CD1c-positive myeloid dendritic cell (primary cell): ENCODE measurements at regions not wholly inside any gene's neighbourhood (a gene's known extent, or its start where the extent isn't known, plus 50 kb on each side); places are given as distances from the start of the nearest gene placed in this dataset.

Experiments used
- DNase-seq: peaks from one replicate; pipeline ENCODE4 v3.0.0-alpha.2; 2016; ENCODE audit errors: extremely low spot score

DNA sequence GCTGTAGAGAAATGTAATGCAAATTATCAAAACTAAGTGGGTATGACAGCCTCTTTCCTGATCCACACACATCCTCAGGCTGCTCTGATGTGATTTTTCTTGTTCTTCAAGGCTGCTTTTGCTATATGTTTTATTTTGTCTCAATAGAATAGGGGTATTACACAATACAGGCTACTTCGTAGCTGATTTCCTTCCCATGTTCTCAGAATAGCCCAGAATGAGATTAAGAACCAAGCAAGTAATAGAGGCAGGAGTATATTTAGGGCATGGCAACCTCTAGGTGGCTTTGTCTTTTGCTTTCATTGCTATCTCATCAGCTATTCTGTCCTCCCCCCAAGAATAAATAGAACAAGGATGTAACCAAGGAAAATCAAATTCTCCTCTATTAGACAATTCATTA lies 241.8 kb downstream of the ALDH8A1 start:
- DNase-seq = no peak

DNA sequence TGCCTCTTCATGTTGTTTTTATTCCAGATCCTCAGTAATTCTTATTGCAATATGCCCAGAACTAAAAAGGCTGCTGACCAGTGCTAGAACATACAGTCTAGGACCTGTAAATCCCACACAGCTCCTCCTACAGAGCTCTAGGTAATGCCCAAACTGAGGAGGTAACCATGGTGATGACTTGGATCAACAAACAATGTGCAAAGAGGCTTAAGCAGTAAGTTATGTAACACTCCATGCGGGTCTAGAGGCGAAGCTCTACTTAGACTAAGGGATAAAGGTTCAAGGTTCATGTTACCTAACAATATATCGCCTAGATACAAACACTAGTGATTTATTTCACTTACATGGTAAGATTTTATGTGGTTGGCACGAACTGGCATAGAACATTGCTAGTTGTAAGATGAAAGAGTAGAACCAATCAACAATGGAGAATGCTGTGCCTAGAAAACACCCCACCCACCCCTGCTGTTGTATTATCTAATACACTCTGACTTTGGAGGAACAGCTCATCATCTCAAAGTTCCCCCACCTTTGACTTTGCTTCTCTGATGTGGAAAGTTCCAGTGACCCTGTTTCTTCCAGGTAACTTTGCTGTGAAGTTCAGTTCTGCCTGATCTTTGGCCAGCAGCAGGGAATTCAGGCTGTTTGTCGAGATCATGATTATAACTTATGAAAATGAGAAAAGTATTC lies 242.4 kb downstream of the ALDH8A1 start:
- DNase-seq = no peak

DNA sequence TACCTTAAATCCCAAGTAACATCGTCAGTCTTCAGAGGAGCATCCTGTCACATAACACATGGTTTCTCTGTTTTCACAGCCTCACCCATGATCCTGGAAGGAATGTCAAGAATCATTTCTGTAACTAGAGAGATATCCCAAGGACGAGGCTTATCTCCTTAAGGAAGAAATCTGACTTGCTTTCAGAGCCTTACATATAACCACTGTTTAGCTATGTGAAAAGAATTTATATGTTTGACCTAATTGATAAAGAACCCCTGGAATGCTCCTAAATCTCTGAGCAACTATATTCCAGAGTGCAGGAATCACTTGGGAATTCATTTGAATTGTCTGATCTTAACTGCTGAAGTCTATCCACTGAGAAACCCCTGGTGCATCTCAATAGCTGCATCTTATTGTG lies 243.1 kb downstream of the ALDH8A1 start:
- no peak for DNase-seq

DNA sequence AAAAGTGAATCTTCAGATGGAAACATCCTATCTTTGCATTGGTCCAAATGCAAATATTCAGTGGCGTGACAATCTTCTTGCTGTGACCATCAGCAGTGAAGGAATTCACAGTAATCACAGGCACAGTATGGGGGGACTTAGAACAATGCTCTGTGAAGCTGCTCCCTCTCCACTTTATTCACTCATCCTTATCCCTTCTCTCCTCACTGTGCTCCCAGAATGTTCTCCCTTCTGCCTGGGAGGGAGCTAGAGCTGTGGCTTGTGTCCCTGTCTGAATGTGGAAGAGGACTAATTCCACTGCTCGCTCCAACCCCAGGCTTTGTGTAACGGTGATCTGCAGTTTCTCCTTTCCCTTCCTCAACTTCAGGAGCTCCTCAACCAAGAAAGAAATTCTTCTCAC lies 243.7 kb downstream of the ALDH8A1 start:
- DNase-seq = no peak

DNA sequence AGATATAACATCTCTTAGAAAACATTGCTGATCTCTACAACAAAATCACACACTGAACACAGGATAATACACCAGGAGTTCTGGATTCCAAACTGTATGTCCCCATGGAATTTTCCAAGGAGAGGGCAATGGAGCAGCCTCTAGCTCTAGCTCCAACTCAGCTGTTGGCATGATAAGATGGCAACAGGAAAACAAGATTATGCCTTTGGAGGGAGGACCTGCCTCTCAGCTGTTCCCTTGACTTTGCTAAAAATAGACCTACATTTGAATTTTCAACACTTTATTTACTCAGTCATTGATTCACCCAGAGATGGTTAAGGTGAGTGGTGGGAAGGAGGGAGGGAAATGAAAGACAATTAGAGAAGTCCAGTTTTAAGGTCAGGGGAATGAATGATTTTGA lies 246.7 kb downstream of the ALDH8A1 start:
- DNase-seq = no peak

DNA sequence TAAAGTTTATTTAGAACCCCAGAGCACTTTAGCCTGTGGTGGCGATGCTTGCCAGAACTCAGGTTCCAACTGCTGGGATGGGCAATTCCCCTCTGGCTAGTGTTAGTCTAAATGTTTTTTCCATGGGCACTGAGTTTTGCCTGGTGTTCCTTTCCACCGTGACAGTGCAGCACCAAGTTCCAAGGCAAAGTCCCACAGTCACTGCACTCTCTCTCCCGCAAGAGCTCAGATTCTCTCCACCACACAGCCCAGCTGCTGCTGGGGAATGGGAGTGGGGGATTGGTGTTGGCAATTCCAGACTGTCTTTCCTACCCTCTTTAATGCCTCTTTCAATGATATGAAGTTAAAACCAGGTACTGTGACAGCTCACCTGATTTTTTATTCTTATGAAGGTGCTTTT lies 247.6 kb downstream of the ALDH8A1 start:
- DNase-seq = no peak

DNA sequence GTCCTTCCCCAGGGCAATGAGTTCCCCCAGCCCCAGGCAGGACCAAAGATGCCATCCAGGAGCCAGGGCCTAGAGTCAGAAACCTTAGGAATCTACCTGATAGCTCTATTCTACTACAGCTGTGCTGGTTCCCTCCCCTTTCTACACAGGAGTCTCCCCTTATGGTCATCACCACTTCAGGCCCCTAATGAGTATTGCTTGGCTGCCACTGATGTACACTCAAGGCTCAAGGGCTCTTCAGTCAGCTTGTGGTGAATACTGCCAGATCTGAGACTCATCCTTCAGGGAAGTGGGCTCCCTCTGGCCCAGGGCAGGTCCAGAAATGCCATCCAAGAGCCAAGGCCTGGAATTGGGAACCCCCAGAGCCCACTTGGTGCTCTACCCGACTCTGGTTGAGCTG lies 248.6 kb downstream of the ALDH8A1 start:
- no peak for DNase-seq

DNA sequence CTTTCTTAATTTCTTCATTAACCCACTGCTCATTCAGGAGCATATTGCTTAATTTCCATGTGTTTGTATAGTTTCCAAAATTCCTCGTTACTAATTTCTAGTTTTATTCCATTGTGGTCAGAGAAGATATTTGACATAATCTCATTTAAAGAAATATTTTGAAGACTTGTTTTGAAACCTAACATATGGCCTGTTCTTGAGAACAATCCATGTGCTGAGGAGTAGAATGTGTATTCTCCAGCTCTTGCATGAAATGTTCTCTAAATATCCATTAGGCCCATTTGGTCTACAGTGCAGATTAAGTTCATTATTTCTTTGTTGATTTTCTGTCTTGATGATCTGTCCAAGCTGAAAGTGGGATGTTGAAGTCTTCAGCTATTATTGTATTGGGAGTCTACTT lies 251.7 kb downstream of the ALDH8A1 start:
- no peak for DNase-seq

DNA sequence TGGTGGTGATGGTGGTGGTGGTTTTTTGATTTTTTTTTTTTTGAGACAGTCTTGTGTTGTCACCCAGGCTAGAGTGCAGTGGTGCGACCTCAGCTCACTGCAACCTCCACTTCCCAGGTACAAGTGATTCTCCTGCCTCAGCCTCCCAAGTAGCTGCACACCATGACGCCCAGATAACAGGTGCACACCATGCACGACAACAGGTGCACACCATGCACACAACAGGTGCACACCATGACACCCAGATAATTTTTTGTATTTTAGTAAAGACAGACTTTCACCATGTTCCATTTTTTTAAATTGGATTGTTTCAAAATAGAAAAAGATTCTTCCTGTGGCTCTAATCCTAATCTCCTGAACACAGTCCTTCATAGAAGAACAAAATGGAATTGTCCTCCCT lies 257.9 kb downstream of the ALDH8A1 start:
- DNase-seq = no peak

DNA sequence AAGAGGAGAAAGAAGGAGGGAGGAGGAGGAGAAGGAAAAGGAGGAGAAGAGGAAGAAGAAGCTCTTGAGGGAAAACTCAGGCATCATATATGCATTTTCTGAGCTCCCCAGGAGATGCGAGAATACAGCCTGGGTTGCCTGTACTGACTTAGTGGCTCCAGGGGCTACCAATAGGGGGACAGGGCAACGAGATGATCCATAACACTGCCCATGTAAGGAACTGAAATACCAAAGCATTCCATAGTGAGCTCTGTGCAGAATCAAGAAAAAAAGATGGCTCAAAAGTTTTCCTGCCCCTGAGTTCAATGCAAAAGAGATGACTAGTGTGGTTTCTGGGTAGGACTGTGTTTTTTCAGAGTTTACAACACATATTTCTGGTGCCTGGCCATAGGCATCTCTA lies 258.7 kb downstream of the ALDH8A1 start:
- DNase-seq = no peak

DNA sequence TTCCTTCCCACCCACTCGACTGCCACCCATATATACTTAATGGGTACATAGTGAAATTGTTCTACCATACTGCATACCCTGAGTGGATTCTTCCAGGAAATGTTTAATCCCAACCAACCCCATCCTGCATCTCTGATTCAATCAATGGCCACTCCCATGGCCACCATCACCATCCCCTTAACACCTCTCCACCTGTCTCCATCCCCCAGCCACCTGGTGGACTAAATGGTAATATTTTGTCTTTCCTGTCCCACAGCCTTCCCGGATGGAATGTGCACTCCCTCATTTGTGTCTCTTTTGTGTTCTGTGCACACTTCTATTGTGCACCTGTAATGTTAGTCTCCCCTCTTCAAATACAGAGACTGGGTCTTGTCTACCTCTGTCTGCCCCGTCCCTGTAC lies 259.9 kb downstream of the ALDH8A1 start:
- DNase-seq = no peak

DNA sequence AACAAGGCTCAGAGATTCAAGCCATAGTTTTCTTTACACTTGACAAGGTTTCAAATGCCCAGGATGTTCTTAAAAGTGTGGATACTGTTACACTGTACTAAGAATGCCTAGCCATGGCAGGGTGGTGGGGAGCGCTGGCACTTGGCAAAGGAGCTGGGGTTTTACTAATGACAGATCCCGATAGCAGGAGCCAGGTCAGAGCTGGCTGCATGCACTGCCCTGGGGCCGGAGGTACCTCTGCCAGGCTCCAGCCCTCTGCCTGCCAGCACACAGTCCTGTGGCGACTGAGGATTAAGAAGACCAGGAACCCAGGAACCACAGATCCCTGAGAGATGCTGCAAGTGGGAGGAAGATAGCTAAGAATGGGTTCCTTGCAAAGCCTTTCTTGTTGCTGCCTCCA lies 260.3 kb downstream of the ALDH8A1 start:
- no peak for DNase-seq

DNA sequence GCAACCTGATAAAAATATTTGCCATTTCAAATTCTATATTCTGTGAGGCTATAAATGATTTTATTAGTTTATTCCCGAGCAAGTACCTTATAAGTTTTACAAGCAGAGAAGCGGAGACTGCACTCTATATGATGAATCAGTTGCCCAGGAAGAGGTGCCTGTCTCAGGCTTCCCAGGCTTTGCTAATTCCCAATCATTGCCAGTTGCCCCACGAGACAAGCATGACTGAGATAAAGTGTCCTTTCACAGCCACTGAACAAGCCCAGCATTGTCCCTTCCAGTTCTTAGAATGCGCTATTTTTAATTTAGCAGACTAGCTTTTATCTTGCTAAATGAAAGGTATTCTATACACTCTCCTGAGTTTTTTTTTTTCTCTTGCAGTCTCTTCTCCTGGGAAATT lies 260.7 kb downstream of the ALDH8A1 start:
- no peak for DNase-seq

DNA sequence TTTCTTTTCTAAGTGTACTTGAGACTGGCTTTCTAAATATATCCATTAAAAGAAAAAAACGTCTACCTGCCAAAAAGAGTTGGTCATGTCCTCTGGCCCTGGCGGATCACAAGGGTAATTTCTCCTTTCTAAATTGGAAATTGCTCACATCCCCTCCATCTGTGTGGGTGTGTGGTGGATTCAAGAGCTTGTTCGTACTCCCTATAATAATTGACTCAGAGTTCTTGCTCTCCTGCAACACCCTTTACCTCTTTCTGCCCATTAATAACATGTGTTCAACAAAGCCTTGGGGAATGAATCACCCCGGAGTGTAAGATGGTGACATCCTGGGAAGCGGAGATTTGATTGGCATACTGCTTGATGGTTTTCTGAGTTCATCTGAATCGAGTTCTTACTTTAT lies 263.8 kb downstream of the ALDH8A1 start:
- peak; percentile 26 for DNase-seq

DNA sequence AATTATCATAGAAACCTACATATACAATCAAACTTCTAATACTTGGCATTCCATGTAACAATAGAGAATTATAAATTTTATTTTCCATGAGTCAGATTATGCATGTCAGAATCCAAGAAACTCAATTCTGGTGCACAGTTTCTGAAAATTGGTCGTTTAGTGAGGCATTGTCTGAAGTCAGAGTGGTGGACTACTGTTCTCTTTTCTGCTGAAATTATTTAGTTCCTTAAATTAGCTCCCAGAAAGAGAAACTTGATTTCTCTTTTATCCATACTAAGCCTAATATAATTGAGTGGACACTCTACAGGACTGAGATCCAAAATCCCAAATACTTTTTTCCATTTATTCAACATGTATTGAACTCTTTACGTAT lies 265.5 kb downstream of the ALDH8A1 start:
- peak; percentile 50 for DNase-seq

DNA sequence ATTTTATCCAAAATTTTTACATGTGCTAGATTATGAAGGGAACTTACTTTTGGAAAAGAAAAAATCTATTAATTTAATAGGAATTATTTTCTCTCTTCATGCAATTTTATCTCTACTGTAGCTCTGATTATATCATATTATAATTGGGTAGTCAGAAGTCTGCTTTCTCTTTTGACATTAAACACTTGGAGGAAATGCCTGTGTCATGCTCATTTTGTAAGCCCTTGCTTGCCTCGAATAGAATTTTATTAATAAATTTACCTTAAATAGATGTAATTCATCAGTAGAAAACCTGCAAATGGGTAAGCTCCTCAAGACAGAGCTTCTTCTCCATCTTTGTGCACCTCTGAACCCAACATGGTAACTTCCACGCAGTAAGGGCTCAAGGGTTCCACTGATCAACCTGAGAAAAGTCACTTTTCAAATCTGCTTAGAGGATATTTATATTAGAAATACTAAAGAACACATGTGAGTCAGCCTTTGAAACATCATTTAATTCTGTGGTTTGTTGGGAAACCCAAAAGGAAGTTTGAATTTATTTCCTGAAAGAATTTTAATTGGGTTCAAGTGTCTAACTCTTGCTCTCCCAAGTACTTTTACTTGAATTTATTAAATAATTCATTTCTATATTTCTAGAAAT lies 266.0 kb downstream of the ALDH8A1 start:
- DNase-seq = peak; percentile 17

DNA sequence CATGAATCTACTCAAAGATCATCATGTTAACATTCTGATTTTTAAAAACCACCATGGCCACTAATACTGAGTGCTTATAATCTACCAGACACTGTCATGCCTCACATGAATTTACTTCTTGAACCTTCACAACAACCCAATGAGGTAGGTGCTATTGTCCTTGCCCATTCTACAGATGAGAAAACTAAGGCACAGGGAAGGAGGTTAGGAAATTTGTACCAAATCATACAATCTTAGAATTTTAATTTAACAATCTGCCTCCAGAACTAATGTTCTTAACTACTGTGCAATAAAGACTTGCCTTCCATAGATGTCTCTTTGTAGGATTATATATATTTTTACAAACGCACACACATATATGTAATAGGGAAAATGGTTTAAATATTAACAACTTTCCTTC lies 269.5 kb downstream of the ALDH8A1 start:
- DNase-seq = no peak

DNA sequence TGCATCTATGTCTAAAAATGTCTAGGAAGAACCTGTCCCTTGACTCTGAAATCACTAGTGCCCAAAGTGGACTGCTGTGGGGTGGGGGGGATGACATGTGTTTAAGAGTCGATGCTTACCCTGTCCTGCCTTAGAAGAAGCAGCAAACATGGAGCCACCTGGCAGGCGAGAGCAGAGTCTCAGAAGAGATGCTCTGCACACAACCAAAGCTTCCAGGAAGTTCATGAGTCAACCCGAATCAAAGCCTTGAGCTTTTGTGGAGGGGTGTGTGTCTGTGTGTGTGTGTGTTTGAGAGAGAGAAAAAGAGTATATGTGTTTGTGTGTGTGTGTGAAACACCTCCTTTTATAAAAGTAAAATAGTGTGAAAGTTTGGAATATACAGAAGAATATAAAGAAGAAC lies 269.9 kb downstream of the ALDH8A1 start:
- no peak for DNase-seq

DNA sequence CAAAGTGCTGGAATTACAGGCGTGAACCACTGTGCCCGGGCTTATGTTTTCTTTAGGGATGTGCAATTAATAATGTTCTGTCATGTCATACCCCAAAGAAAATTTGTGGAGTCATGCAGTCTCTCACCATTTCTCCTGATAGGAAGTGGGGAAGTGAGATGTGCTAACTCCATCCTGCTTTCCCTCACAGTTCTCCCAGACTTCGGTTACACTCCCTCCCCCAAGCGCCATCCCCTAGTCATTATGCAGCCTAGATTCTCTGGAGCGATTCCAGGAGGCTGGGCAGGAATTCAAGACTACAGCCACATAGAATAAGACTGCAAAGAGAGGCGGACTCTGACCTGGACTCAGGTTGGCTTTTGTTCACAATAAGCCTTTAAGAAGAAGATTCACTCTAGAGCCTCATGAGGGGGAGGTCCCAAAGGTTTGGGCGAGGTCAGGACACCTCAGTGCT lies 271.4 kb downstream of the ALDH8A1 start:
- DNase-seq = no peak

DNA sequence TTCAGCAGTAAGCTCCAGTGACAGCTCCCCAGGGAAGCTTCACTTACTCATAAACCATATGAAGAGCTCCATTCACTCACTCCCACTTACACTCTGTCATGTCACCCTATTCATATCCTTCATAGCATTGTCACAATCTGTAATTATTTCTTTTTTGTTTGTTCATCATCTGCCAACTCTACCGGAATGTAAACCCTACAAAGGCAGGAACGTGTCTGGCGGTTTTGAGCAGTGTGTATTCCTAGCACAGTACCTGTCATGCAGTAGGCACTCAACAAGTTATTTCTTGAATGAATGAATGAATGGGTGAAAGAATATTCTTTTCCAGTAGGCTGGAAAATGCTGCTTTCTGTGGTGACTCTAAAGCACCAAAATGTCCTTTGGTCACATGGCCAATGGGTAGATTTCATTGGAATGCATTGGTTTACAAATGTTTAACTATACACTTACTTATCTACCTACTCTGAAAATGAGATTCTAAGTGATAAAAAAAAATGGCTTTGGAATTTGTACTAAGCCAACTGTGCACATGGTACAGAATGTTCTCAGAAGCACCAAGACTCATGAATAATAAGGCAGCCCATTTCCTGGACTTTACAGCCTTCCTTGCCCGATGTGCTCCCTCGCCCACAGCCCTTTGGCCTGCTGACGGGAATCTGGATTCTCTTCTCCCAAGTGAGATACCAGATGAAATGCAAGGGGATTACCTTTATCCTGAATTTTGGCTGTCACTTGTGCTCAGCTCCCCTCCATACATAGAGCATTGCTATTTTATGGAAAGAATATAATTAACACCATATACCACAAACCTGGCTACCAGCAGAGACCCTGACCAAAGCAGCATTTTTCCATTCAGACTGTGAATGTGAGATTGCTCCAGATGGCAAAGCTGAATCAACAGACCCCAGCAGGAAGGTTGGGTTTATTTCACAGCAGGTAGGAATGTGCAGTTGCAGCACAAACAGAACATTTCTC lies 273.3 kb downstream of the ALDH8A1 start:
- no peak for DNase-seq

DNA sequence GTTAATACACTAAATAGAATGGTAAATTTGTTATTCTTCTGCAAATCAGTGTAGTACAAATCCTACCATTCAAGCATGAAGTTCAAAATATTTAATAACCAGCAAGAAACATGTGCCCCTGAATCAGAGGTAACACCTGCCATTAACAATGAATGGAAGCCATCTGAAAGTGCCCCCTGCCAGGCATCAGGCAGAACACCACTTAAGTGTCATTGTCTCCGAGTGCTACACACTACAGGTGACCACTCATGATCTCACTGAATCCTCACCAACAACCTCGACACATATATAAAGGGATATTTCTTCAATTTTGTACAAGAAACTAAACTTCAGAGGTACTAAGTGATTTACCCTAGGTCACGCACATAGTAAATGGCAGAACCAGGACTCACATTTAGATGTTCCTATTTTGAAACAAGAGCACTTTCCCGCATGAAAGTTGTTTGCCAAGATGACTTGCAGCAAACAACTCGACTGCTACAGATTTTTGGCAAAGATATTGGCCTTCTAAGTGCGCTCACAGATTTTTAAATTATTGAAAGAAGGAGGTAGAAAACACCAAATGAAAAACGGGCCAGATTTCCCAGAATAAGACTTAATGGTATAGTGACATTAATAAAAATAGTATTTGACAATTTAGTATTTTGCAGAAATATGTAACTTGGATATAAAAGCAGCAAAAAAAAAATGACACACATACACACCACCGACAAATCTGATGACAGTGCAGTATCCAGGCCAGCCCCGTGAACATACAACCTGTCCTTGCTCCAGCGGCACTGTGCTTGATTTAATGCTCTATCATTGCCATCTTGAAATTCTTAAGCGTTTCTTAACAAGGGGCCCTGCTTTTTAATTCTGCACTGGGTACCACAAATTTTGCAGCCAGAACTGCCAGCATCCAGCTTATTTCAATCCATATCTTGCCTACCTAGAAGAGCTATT lies 274.5 kb downstream of the ALDH8A1 start:
- DNase-seq = no peak

DNA sequence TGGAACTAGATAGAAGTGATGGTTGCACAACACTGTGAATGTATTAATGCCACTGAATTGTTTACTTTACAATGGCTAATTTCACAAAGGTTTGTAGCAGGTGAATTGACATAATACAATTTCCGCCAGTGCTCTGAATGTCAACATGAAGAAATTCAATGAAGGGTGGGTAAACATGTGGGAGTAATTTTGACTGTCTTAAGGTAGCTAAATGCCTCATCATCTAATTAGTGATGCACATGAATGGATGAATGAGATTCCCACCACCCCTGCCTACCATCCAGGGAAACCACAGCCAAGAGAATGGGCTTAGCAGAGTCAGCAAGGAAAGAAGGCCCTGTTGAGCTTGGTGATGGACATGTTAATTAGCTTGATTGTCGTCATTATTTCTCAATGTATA lies 275.3 kb downstream of the ALDH8A1 start:
- DNase-seq = no peak
